Activated naive CD8-positive, alpha-beta T cell treated with anti-CD3 and anti-CD28 coated beads for 36 hours (primary cell): ENCODE measurements at regions not wholly inside any gene's neighbourhood (a gene's known extent, or its start where the extent isn't known, plus 50 kb on each side); places are given as distances from the start of the nearest gene placed in this dataset.

Source experiments
- DNase-seq: peaks from one replicate; pipeline ENCODE4 v3.0.0; 2021
- H3K27ac Mint-ChIP-seq: one replicate; pipeline ENCODE4 v1.8.0; 2022; ENCODE audit warnings: mild to moderate bottlenecking, moderate library complexity, mixed read lengths
- H3K27me3 Mint-ChIP-seq: one replicate; pipeline ENCODE4 v1.8.0; 2022; ENCODE audit warnings: mild to moderate bottlenecking, mixed read lengths
- H3K36me3 Mint-ChIP-seq: one replicate; pipeline ENCODE4 v1.8.0; 2021; ENCODE audit warnings: mild to moderate bottlenecking, mixed read lengths
- H3K4me1 Mint-ChIP-seq: one replicate; pipeline ENCODE4 v1.8.0; 2021; ENCODE audit warnings: mixed read lengths
- H3K4me3 Mint-ChIP-seq: one replicate; pipeline ENCODE4 v1.8.0; 2022; ENCODE audit warnings: mild to moderate bottlenecking, moderate library complexity, mixed read lengths
- H3K9me3 Mint-ChIP-seq: one replicate; pipeline ENCODE4 v1.8.0; 2022; ENCODE audit warnings: mixed read lengths

DNA sequence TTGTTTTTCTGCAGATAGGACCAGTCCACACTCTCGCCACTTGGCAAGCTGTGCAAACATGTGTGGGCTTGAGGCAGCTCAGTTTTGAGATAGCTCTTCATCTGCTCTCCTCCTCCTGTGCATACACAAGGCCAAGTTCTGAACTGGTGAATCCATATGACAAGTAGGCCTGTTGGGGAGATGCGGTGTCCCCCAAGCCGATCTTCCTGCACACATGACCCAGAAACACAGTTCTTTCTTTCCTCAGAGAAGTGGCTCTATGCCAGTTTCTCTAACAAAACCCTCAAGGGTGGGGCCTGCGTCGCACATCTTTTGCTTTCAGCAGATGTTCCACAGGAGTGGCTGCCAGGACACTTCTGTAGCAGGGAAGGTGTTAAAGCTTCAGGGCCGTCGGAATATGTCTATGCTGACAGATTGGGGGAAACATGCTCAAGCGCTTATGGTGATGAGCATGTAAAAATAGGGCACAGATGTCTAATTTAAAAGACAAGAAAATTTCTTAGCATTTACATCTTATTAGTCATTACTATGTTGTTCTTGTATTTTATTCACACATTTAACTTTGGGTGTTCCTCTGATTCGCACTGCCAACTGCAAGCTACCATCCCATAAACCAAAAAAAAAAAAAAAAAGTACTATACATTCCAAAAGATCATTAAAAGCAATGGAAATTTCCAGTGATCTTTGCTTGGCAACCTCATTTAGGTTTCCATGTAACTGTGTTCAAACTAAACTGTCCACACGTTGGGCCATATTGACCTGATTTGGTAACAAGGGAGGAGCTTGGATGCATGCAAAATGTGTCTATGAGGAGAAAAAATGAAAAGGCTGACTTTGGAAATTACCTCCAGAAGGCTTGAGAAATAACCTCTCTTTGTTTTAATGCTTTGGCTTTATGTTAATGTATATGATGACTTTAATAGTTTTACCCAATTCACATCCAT is 1055.5 kb upstream of the KLHL29 start:
- H3K9me3 Mint-ChIP-seq: peaks cover 6% of the 10 kb centered on the region
- H3K27me3 Mint-ChIP-seq: no peaks in the 10 kb centered on the region
- no peak overlapping the region for H3K4me3 Mint-ChIP-seq
- H3K27ac Mint-ChIP-seq: no peak overlapping the region
- no peaks in the 10 kb centered on the region for H3K4me1 Mint-ChIP-seq
- no peak for DNase-seq
- no peaks in the 10 kb centered on the region for H3K36me3 Mint-ChIP-seq

DNA sequence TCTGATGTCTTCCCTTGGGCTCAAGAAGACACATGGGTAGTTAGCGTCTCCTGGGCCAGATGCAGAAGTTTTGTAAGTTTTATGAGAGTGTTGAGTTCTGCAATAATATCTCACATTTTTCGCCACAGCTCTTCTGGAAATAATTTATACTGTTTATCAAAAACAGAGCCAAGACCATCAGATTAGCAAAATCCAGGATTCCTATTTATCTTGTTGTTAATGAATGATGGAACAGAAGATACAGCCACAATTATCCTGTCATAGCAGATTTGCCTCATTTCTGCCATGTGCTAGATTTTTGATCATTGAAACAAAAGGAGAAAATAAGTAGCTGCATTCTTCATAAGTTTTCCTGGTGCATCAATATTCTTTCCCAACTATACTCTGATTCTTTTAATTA is 1048.6 kb upstream of the KLHL29 start:
- no peaks in the 10 kb centered on the region for H3K4me1 Mint-ChIP-seq
- DNase-seq: no peak
- no peak overlapping the region for H3K27ac Mint-ChIP-seq
- no peak overlapping the region for H3K4me3 Mint-ChIP-seq
- no peaks in the 10 kb centered on the region for H3K36me3 Mint-ChIP-seq
- peaks cover 4% of the 10 kb centered on the region for H3K9me3 Mint-ChIP-seq
- no peaks in the 10 kb centered on the region for H3K27me3 Mint-ChIP-seq

DNA sequence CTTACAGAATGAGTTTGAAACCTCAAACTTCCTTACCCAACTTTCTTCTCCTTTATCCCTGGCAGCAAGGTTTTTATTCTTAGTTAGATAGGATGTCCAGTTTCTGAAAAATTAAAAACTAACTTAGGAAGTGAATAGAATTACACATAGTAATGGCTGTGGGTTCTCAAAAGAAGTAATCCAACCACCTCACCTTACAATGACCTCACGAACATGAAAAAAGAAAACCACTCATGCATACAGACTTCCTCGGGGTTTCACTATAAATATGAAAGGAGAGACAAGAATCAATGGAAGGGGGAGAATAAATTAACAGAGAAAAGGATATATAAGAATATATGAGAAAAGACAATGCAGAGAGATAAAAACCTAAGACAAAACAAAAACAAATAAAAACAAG is 1044.3 kb upstream of the KLHL29 start:
- H3K27me3 Mint-ChIP-seq: no peaks in the 10 kb centered on the region
- H3K9me3 Mint-ChIP-seq: peaks cover 6% of the 10 kb centered on the region
- no peaks in the 10 kb centered on the region for H3K4me1 Mint-ChIP-seq
- no peak overlapping the region for H3K27ac Mint-ChIP-seq
- no peak for DNase-seq
- no peak overlapping the region for H3K4me3 Mint-ChIP-seq
- H3K36me3 Mint-ChIP-seq: no peaks in the 10 kb centered on the region

DNA sequence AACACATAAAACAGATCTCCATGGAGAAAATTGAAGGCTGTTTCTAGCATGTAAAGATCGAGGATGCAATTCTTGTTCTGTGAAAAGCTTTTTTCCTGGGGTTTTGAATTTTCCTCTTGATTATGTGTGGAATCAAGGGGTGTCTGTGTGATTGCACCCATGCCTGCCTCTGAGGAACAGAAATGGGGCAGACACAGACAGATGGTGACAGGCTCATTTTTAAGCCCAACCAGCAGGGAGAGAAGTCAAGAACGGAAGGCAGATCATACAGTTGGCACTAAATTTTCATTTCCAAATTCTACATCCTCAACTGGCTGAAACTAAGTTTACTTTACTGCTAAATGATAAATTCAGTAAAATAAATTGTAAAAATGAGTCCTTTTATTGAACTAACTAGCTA is 1037.7 kb upstream of the KLHL29 start:
- no peak for DNase-seq
- Mint-ChIP-seq H3K4me1 (no peaks in the 10 kb centered on the region), H3K27ac (no peak overlapping the region), H3K9me3 (no peaks in the 10 kb centered on the region), H3K27me3 (no peaks in the 10 kb centered on the region), H3K4me3 (no peak overlapping the region), H3K36me3 (no peaks in the 10 kb centered on the region)

DNA sequence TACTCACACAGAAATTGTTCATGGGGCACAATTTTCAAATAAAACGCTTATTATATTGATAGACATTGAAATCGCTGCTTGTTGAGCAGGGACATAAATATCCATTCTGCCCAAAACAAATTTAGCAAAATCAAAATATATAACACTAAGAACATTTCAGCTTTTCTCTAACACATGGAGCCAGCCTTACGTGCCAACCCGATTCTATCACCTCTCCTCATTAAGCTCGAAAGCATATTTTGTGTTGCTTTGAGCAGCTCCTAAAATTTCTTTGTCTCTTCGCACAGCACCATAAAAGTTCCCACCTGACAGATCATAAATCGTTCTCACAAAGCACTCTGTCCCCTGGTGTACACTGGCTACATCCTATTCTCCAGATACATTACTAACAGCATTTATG is 1034.4 kb upstream of the KLHL29 start:
- H3K27me3 Mint-ChIP-seq: peaks cover 4% of the 10 kb centered on the region
- no peaks in the 10 kb centered on the region for H3K4me1 Mint-ChIP-seq
- H3K4me3 Mint-ChIP-seq: no peak overlapping the region
- H3K36me3 Mint-ChIP-seq: no peaks in the 10 kb centered on the region
- no peaks in the 10 kb centered on the region for H3K9me3 Mint-ChIP-seq
- no peak for DNase-seq
- no peak overlapping the region for H3K27ac Mint-ChIP-seq

DNA sequence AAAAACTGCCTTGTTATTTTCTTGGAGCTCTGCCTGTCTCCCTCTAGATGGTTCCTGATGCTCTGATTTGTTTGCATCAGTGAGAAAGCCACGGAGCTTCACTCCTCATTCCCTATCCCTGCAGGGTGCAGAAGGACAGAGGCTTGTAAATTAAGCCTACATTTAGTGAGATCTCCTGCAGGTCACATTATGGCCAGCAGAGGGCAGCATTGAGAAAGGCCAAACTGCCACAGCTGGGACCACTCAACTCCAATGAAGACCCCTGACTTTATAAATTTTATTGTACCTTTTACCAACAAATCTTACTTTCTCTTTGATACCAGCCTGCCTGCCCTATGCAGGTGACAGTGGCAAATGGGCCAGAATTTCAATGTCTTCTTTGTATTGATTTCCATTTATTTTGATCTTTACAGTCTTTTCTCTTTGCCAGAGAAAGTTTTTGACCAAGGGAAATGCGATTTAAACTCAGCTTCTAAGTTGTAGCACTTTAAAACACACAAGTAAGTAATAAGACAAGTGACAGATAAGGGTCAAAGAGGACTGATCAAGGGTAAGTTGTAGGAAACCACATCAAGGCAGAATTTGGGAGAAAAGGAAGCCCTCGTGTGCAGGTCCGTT is 1029.1 kb upstream of the KLHL29 start:
- Mint-ChIP-seq H3K36me3 (no peaks in the 10 kb centered on the region), H3K27ac (no peak overlapping the region), H3K9me3 (no peaks in the 10 kb centered on the region), H3K27me3 (peaks cover 8% of the 10 kb centered on the region), H3K4me3 (no peak overlapping the region), H3K4me1 (no peaks in the 10 kb centered on the region)
- DNase-seq: peak; percentile 27

DNA sequence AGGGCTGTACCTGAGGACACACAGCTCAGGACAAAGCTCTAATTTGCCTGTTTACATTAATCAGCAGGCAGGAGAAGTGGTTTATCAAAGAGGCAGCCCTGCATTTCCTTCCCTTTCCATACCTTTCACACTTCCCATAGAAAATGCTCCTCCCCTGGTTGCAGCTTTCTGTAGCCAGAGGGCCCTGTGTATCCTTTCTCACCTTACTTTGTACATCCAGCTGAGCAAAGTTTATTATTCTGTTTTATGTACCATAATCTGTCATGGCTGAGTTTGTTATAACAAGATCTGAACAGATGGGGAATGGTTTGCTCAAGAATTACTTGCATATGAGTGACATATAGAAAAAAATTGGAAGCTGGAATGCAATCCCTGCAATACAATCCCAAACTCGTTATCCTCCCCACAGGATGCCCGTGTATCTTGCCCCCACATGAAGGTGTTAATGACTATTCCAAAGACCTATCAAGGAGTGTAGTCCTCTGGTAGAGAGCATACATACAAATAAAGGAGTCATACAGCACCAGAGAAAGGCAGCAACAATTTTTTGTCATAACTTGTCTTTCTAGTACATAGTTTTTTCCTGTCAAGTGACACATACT is 1025.8 kb upstream of the KLHL29 start:
- no peak for DNase-seq
- Mint-ChIP-seq H3K27me3 (peaks cover 8% of the 10 kb centered on the region), H3K27ac (no peak overlapping the region), H3K4me1 (no peaks in the 10 kb centered on the region), H3K4me3 (no peak overlapping the region), H3K9me3 (no peaks in the 10 kb centered on the region), H3K36me3 (no peaks in the 10 kb centered on the region)

DNA sequence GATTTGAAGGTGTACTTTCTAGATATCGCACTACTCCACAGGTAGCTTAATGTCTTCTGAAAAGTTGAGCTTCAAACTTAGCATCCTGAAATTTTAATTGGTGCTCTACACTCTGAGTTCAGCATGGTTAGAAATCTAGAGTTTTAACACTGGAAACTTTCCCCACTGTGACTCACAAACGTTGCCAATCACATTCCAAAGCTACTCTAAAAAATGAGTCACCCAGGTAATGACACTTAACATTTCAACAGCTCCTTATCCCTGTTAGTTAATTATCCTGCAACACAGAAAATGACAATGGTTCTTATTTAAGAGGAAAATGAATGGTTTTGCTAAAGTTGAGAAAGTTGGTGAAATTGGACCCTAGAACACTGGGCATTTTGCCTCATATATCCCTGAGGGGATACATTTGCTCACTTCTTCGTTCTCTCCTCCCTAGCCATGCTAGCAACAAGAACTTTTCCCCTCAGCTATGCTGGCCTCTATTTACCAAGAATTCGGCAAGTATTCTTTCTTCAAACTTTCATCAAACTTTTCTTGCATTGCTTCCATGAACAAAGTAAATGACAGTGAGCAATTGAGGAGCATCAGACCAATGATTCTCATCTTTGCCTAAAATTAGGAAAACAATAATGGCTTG is 1024.1 kb upstream of the KLHL29 start:
- Mint-ChIP-seq H3K9me3 (no peaks in the 10 kb centered on the region), H3K27ac (no peak overlapping the region), H3K4me1 (no peaks in the 10 kb centered on the region), H3K4me3 (no peak overlapping the region), H3K36me3 (no peaks in the 10 kb centered on the region), H3K27me3 (peaks cover 1% of the 10 kb centered on the region)
- no peak for DNase-seq

DNA sequence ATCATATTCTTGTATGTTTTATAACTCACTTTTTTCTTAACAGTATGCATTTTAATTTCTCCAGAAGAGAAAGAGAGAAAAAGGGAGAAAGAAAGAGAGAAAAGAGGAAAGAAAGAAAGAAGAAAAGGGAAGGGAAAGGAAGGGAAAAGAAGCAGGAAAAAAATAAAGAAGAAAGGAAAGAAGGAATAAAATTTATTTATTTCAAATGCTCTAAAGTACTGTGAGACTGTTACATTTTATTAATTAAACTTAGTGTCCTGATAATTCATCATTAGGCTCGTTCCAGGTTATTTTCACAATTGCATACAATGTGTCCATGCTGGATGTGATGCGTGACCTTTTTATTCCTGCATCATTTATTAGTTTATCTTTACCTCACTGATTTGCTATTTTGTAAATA is 1023.4 kb upstream of the KLHL29 start:
- Mint-ChIP-seq H3K4me3 (no peak overlapping the region), H3K27ac (no peak overlapping the region), H3K27me3 (no peaks in the 10 kb centered on the region), H3K36me3 (no peaks in the 10 kb centered on the region), H3K9me3 (no peaks in the 10 kb centered on the region), H3K4me1 (no peaks in the 10 kb centered on the region)
- DNase-seq: no peak

DNA sequence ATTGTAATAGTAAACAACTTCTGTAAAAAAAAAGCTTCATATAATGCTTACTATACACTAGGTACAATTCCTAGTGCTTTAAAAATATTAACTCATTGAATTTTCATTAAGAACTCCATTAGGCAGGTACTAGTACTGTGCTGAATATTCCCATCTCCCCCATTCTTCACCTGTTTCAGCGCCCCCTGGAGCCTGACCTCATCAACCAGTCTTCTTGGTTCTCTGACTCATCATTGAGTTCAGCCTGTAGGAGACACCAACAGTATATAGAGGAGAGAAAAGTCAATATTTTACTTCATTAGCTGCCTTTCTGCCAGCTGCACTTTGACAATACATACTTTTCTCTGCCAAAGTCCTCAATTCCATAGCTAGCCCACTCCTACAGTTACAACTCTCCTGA is 1009.9 kb upstream of the KLHL29 start:
- Mint-ChIP-seq H3K27ac (no peak overlapping the region), H3K27me3 (no peaks in the 10 kb centered on the region), H3K9me3 (peaks cover 7% of the 10 kb centered on the region), H3K36me3 (no peaks in the 10 kb centered on the region), H3K4me3 (no peak overlapping the region), H3K4me1 (no peaks in the 10 kb centered on the region)
- no peak for DNase-seq

DNA sequence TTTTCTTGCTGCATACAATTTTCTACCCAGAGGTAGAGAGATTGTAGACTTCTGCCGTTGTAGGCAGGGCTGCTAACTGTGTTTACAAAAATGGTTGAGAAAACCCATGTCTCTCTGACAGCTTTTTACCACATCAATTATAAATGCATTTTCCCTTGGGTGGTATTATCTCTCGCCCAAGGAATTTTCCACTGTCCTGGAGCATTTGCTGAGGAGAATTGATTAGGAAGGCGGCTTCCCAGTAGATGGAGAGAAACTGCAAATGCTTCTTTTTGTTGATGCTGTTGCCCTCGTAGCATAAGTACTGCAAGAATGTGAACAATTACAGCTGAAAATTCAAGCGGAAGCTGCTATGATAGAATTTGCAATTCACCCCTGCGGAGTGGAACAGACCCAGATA is 1007.7 kb upstream of the KLHL29 start:
- peaks cover 7% of the 10 kb centered on the region for H3K9me3 Mint-ChIP-seq
- no peaks in the 10 kb centered on the region for H3K36me3 Mint-ChIP-seq
- H3K4me1 Mint-ChIP-seq: no peaks in the 10 kb centered on the region
- H3K4me3 Mint-ChIP-seq: no peak overlapping the region
- H3K27me3 Mint-ChIP-seq: no peaks in the 10 kb centered on the region
- H3K27ac Mint-ChIP-seq: no peak overlapping the region
- DNase-seq: no peak

DNA sequence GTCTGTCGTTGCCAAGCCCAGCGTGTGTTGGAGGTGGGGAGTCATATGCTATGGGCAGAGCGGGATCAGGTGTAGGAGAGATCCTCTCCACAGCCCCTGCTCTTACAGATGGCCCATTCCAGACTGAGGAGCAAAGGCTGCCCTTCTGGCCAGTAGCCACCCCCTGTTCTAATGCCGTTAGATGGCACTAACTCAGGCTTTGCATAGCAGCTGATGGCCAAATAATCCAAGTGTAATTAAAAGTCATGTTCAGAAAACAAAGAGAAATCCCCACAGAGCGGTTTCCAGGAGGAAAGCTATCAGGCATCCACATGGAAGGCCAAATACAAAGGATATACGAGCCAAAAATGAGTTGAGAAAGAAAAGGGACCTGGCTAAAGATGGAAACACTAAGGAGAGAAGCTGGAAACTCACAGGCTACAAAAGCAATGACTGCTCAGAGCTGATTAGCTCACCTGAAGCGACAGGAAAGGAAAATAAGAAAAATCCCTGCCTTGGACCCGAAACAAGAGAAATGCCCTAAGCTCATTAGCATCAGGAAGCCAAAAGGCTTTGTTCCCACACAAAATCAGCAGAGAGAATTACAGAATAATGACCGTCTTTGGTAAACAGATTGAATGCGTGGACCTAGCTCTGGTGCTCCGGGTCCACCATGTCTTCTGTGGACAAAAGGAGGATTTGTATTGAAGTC is 1002.4 kb upstream of the KLHL29 start:
- no peaks in the 10 kb centered on the region for H3K36me3 Mint-ChIP-seq

DNA sequence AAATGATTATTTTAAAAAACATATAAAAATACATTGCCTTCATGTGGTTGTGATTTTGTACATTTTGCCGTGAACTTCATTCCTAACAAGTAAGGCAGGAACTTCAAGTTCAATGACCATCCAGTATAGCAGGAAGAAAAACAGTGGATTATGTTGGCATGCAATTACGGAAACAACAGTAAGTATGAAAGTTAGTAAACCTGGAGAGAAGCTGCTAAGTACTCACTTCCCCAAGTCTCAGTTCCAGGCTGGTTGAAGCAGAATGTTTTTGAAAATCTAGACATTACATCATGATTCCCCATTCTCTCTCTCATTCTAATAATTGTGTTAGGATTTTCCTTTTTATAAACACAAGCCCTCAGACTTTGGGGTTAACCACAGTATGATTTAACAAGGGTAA is 987.1 kb upstream of the KLHL29 start:
- Mint-ChIP-seq H3K27me3 (no peaks in the 10 kb centered on the region), H3K4me3 (no peak overlapping the region), H3K4me1 (no peaks in the 10 kb centered on the region), H3K36me3 (no peaks in the 10 kb centered on the region), H3K9me3 (peaks cover 4% of the 10 kb centered on the region), H3K27ac (no peak overlapping the region)
- DNase-seq: no peak

More for the DNA sequence above, 1002.4 kb upstream of the KLHL29 start:
- no peaks in the 10 kb centered on the region for H3K9me3 Mint-ChIP-seq
- H3K27me3 Mint-ChIP-seq: no peaks in the 10 kb centered on the region
- no peak overlapping the region for H3K27ac Mint-ChIP-seq
- H3K4me3 Mint-ChIP-seq: no peak overlapping the region
- no peaks in the 10 kb centered on the region for H3K4me1 Mint-ChIP-seq
- DNase-seq: no peak

DNA sequence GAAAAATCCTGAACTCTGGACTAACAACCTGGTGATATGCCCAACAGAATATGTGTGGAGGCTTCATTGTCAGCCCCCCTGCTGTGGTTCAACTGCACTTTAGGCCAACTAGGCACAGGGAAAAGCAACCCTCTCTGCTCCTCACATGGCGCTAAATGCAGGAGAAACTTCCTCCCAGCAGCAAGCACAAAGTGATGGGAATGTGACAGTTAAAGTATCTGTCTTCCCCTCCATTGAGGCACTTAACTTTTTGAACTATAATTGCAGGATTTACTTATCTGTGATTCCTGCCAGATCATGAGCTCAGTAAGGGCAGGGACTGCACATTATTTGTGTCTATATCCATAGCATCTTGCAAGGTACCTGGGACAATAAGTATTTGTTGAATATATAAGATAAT is 981.2 kb upstream of the KLHL29 start:
- Mint-ChIP-seq H3K4me1 (no peaks in the 10 kb centered on the region), H3K27ac (no peak overlapping the region), H3K9me3 (peaks cover 4% of the 10 kb centered on the region), H3K27me3 (no peaks in the 10 kb centered on the region), H3K4me3 (no peak overlapping the region), H3K36me3 (no peaks in the 10 kb centered on the region)
- DNase-seq: no peak

DNA sequence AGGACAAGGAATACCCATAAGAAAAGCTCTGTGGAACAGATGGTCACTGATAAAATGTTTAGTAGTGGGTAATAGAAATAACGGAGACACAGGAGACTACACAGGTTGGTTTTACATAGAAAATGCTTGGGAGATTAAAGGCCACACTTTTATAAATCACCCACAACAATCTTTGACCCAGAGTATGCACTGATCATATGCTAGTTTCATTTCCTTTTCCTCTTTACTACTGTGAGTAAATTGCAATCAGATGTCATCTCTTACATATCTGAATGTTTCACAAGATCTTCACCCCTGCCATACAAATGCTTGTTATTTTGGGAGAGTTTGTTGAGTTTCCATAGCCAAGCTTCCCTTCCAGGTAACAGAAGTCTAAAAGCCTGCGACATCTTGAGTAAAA is 978.4 kb upstream of the KLHL29 start:
- Mint-ChIP-seq H3K4me3 (no peak overlapping the region), H3K4me1 (no peaks in the 10 kb centered on the region), H3K36me3 (no peaks in the 10 kb centered on the region), H3K27ac (no peak overlapping the region), H3K27me3 (no peaks in the 10 kb centered on the region), H3K9me3 (no peaks in the 10 kb centered on the region)
- DNase-seq: no peak
